H9 (cell line): ENCODE measurements at regions not wholly inside any gene's neighbourhood (a gene's known extent, or its start where the extent isn't known, plus 50 kb on each side); places are given as distances from the start of the nearest gene placed in this dataset.

Experiments
- DNase-seq: peaks from one replicate; pipeline ENCODE4 v3.0.0-alpha.2; 2017
- H2AFZ ChIP-seq: one replicate; pipeline ENCODE4 v1.6.1; 2013; ENCODE audit warnings: mild to moderate bottlenecking, low read length, control low read depth, moderate library complexity
- H2AK5ac ChIP-seq: 2 replicates; pipeline ENCODE4 v1.6.1; 2013; ENCODE audit warnings: low read length, control low read depth, mixed read lengths; ENCODE audit not compliant: insufficient read length
- H2BK120ac ChIP-seq: one replicate; pipeline ENCODE4 v1.6.1; 2013; ENCODE audit warnings: low read depth, mild to moderate bottlenecking, low read length, control low read depth, inconsistent platforms; ENCODE audit not compliant: poor library complexity, severe bottlenecking
- H2BK12ac ChIP-seq: 2 replicates; pipeline ENCODE4 v1.6.1; 2013; ENCODE audit warnings: low read length, control low read depth, mixed read lengths, low read depth; ENCODE audit not compliant: insufficient read length
- H2BK15ac ChIP-seq: 2 replicates; pipeline ENCODE4 v1.6.1; 2013; ENCODE audit warnings: low read depth, low read length, control low read depth
- H2BK20ac ChIP-seq: one replicate; pipeline ENCODE4 v1.6.1; 2013; ENCODE audit warnings: low read depth, mild to moderate bottlenecking, low read length, control low read depth, inconsistent platforms; ENCODE audit not compliant: poor library complexity, severe bottlenecking
- H2BK5ac ChIP-seq: 2 replicates; pipeline ENCODE4 v1.6.1; 2013; ENCODE audit warnings: low read length, control low read depth, mixed read lengths; ENCODE audit not compliant: insufficient read length
- H3K14ac ChIP-seq: 2 replicates; pipeline ENCODE4 v1.6.1; 2013; ENCODE audit warnings: low read length, control low read depth; ENCODE audit not compliant: insufficient read depth
- H3K18ac ChIP-seq: 2 replicates; pipeline ENCODE4 v1.6.1; 2013; ENCODE audit warnings: low read depth, mild to moderate bottlenecking, mixed read lengths, low read length, control low read depth; ENCODE audit not compliant: insufficient read length
- H3K23ac ChIP-seq: 2 replicates; pipeline ENCODE4 v1.6.1; 2013; ENCODE audit warnings: low read length, control low read depth, mixed read lengths, low read depth; ENCODE audit not compliant: insufficient read length
- H3K23me2 ChIP-seq: 2 replicates; pipeline ENCODE4 v1.6.1; 2013; ENCODE audit warnings: low read depth, mild to moderate bottlenecking, mixed read lengths, low read length, control low read depth; ENCODE audit not compliant: insufficient read length, poor library complexity, severe bottlenecking
- H3K27ac ChIP-seq: 2 replicates; pipeline ENCODE4 v1.5.1; 2013; ENCODE audit warnings: low read length, control low read depth, mixed read lengths, low read depth; ENCODE audit not compliant: insufficient read length
- H3K27me3 ChIP-seq: 2 replicates; pipeline ENCODE4 v1.6.1; 2013; ENCODE audit warnings: low read length, control low read depth, inconsistent platforms; ENCODE audit not compliant: insufficient read depth
- H3K4ac ChIP-seq: 2 replicates; pipeline ENCODE4 v1.6.1; 2013; ENCODE audit warnings: low read depth, mild to moderate bottlenecking, control low read depth, inconsistent platforms, low read length, moderate library complexity
- H3K4me1 ChIP-seq: 2 replicates; pipeline ENCODE4 v1.6.1; 2013; ENCODE audit warnings: low read length, control low read depth, inconsistent platforms; ENCODE audit not compliant: insufficient read depth
- H3K4me2 ChIP-seq: 2 replicates; pipeline ENCODE4 v1.6.1; 2013; ENCODE audit warnings: low read length, control low read depth, mixed read lengths; ENCODE audit not compliant: insufficient read length, insufficient read depth
- H3K56ac ChIP-seq: 2 replicates; pipeline ENCODE4 v1.6.1; 2013; ENCODE audit warnings: low read depth, mild to moderate bottlenecking, mixed read lengths, low read length, control low read depth; ENCODE audit not compliant: insufficient read length
- H3K79me1 ChIP-seq: 2 replicates; pipeline ENCODE4 v1.6.1; 2013; ENCODE audit warnings: low read depth, mild to moderate bottlenecking, moderate library complexity, low read length, control low read depth, inconsistent platforms; ENCODE audit not compliant: insufficient read depth, poor library complexity, severe bottlenecking
- H3K79me2 ChIP-seq: 2 replicates; pipeline ENCODE4 v1.6.1; 2013; ENCODE audit warnings: low read length, control low read depth, inconsistent platforms; ENCODE audit not compliant: insufficient read depth
- H3K9ac ChIP-seq: 2 replicates; pipeline ENCODE4 v1.6.1; 2013; ENCODE audit warnings: low read length, control low read depth, mixed read lengths; ENCODE audit not compliant: insufficient read length; ENCODE audit errors: extremely low read depth
- H3K9me3 ChIP-seq: one replicate; pipeline ENCODE4 v1.6.1; 2013; ENCODE audit warnings: low read depth, low read length, inconsistent platforms; ENCODE audit not compliant: control insufficient read depth
- H3T11ph ChIP-seq: one replicate; pipeline ENCODE4 v1.6.1; 2013; ENCODE audit warnings: mild to moderate bottlenecking, low read length, control low read depth, inconsistent platforms
- H4K20me1 ChIP-seq: one replicate; pipeline ENCODE4 v1.6.1; 2013; ENCODE audit not compliant: control insufficient read depth, insufficient read length, insufficient read depth
- H4K5ac ChIP-seq: 2 replicates; pipeline ENCODE4 v1.6.1; 2013; ENCODE audit warnings: low read depth, mild to moderate bottlenecking, mixed read lengths, low read length, control low read depth; ENCODE audit not compliant: insufficient read length
- H4K8ac ChIP-seq: replicated peaks from 2 replicates; pipeline ENCODE4 v1.6.1; 2013; ENCODE audit warnings: low read length, control low read depth, mixed read lengths, low read depth; ENCODE audit not compliant: insufficient read length
- H4K91ac ChIP-seq: 2 replicates; pipeline ENCODE4 v1.6.1; 2013; ENCODE audit warnings: low read depth, mild to moderate bottlenecking, moderate library complexity, mixed read lengths, low read length, control low read depth; ENCODE audit not compliant: insufficient read length
- H3K27ac Mint-ChIP-seq, 3 experiments: 2 replicates in 2 of 3; 3 replicates in 1 of 3; pipeline ENCODE4 v1.8.0; 2020 to 2021; ENCODE audit warnings: mixed read lengths in 3 of 3, mild to moderate bottlenecking in 1 of 3, moderate library complexity in 1 of 3
- H3K27me3 Mint-ChIP-seq: 2 replicates; pipeline ENCODE4 v1.8.0; 2021; ENCODE audit warnings: low read depth, mild to moderate bottlenecking, moderate library complexity, mixed read lengths
- H3K36me3 Mint-ChIP-seq, 3 experiments: 2 replicates in 2 of 3; 3 replicates in 1 of 3; pipeline ENCODE4 v1.8.0; 2020 to 2021; ENCODE audit warnings: low read depth in 3 of 3, mixed read lengths in 3 of 3; ENCODE audit not compliant: insufficient read depth in 1 of 3
- H3K4me1 Mint-ChIP-seq, 2 experiments: 2 replicates each; pipeline ENCODE4 v1.8.0; 2020; ENCODE audit warnings: mixed read lengths in 2 of 2
- H3K4me3 Mint-ChIP-seq, 2 experiments: 2 replicates in 1 of 2; 3 replicates in 1 of 2; pipeline ENCODE4 v1.8.0; 2020 to 2021; ENCODE audit warnings: mild to moderate bottlenecking in 2 of 2, mixed read lengths in 2 of 2, moderate library complexity in 1 of 2
- H3K9me3 Mint-ChIP-seq, 2 experiments: 2 replicates in 1 of 2; 3 replicates in 1 of 2; pipeline ENCODE4 v1.8.0; 2020; ENCODE audit warnings: mild to moderate bottlenecking in 2 of 2, mixed read lengths in 2 of 2, moderate library complexity in 1 of 2
- CTCF ChIP-seq: fragments of 200-600 bp; sonication (generic); conservative IDR thresholded peaks from 3 replicates; pipeline ENCODE4 v1.8.0; 2021; ENCODE audit warnings: antibody characterized with exemption, mild to moderate bottlenecking

DNA sequence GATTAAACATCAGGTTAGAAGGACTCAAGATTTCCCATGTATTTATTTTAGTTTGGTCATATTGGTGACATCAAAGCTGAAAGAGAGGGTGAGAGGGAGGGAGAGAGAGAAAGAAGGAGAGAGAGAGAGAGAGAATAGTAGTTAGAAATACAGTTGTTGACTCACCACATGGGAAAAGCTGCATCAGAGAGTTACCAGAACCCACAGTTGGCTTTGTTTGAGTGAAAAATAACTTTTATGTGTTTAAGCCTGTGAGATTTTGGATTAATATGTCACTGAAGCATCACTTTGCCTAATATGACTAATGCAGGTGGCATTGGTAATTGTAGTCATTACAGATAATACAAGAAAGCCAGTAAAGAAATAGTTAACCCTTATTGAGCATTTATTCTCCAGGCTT is 303.9 kb downstream of the REEP3 start:
- no peaks in the 10 kb centered on the region for H3K36me3 Mint-ChIP-seq
- peaks cover 9 to 12% of the 10 kb centered on the region in 2 experiments for H3K4me1 Mint-ChIP-seq

More for the DNA sequence above, 303.9 kb downstream of the REEP3 start:
- Histone ChIP-seq H2BK20ac (no peak overlapping the region), H3T11ph (no peak overlapping the region), H3K4me2 (no peak overlapping the region), H4K5ac (no peak overlapping the region), H2AK5ac (no peak overlapping the region), H2BK120ac (no peak overlapping the region), H3K79me2 (no peaks in the 10 kb centered on the region), H4K91ac (no peak overlapping the region), H3K9me3 (no peaks in the 10 kb centered on the region), H4K8ac (no peak overlapping the region), H3K4me1 (no peaks in the 10 kb centered on the region; the same call in 1 of the 2 replicates), H2BK15ac (no peak overlapping the region), H3K23me2 (no peaks in the 10 kb centered on the region), H3K9ac (no peak overlapping the region), H3K18ac (no peak overlapping the region), H2BK12ac (no peak overlapping the region), H2BK5ac (no peak overlapping the region), H4K20me1 (no peaks in the 10 kb centered on the region), H3K27ac (no peak overlapping the region), H3K4ac (no peak overlapping the region), H2AFZ (no peak overlapping the region), H3K56ac (no peak overlapping the region), H3K14ac (no peak overlapping the region), H3K79me1 (no peaks in the 10 kb centered on the region), H3K23ac (no peak overlapping the region), H3K27me3 (no peaks in the 10 kb centered on the region)
- DNase-seq, result no peak
- Mint-ChIP-seq H3K4me3 (no peak overlapping the region; a peak in 1 of 5 replicates), H3K27me3 (no peaks in the 10 kb centered on the region; the same call in 1 of the 2 replicates), H3K9me3 (peaks cover 0 to 4% of the 10 kb centered on the region in 2 experiments; a peak in 3 of 5 replicates), H3K27ac (no peak overlapping the region)
- TF ChIP-seq CTCF, result no peak
